Motor neuron (in vitro differentiated cells): ENCODE measurements at regions not wholly inside any gene's neighbourhood (a gene's known extent, or its start where the extent isn't known, plus 50 kb on each side); places are given as distances from the start of the nearest gene placed in this dataset.

Experiments used
- ATAC-seq, 8 experiments: fragments of 200-7000 bp; cut with Tn5 transposase; replicated peaks in 6 of 8; 2 replicates each; pipeline ENCODE4 v1.8.0; 2021; ENCODE audit warnings: mild to moderate bottlenecking in 8 of 8, moderate library complexity in 8 of 8
- H3K27ac ChIP-seq, 2 donors: fragments of 250-450 bp; sonication (Bioruptor Pico); 2 replicates each; pipeline ENCODE4 v1.9.0; 2021; ENCODE audit warnings: antibody characterized with exemption in 2 of 2, mild to moderate bottlenecking in 2 of 2, moderate library complexity in 1 of 2
- H3K4me1 ChIP-seq, 2 donors: fragments of 250-450 bp; sonication (Bioruptor Pico); replicated peaks in 1 of 2; 2 replicates each; pipeline ENCODE4 v1.6.1; 2021; ENCODE audit warnings: antibody characterized with exemption in 2 of 2, mild to moderate bottlenecking in 2 of 2, moderate library complexity in 1 of 2
- H3K4me3 ChIP-seq, 5 donors: fragments of 250-450 bp; sonication (Bioruptor Pico); 2 replicates each; pipeline ENCODE4 v1.9.0; 2021; ENCODE audit warnings: antibody characterized with exemption in 5 of 5, mild to moderate bottlenecking in 5 of 5, moderate library complexity in 4 of 5
- WGBS, 10 experiments: fragments of 450-650 bp; shearing (Covaris generic); methylation state at CpG; one replicate each; pipeline ENCODE4 v1.0.0; 2022; 5-methylcytosine and 5-hydroxymethylcytosine counted together
- in situ Hi-C, 9 experiments: fragments of 400-800 bp; cut with MboI; loops; one replicate each; pipeline ENCODE4 v1.15.0; 2021; ENCODE audit warnings: low sequenced_read_pairs in 9 of 9, low pct_unique_long_range_greater_than_20kb in 2 of 9; ENCODE audit not compliant: unreplicated experiment in 9 of 9

- ATAC-seq: no peak
- in situ Hi-C loops: no loop called here
- Histone ChIP-seq H3K27ac (no peak overlapping the region), H3K4me3 (no peak overlapping the region), H3K4me1 (peaks cover 20 to 21% of the 10 kb centered on the region in 2 donors)
- WGBS, 10 experiments: 0 to 100% (median 57%) methylated on average over 1 of the region's 1 CpG; no CpG with 5 or more reads in 3 of the 10 experiments
These were observed 97.1 kb upstream of the SRRM4 start for GRCh38 chr12:118884226-118884625.

GRCh38 chr12:118900993-118901392, 80.3 kb upstream of the SRRM4 start:
- 0 to 80% (median 35%) methylated on average over 1 of the region's 1 CpG for WGBS, 10 experiments
- in situ Hi-C loops: no loop called here
- H3K4me1 ChIP-seq: peaks cover 0 to 3% of the 10 kb centered on the region in 2 donors
- no peak for ATAC-seq
- H3K27ac ChIP-seq: no peak overlapping the region
- no peak overlapping the region for H3K4me3 ChIP-seq

- H3K4me1 ChIP-seq: peaks cover 0 to 19% of the 10 kb centered on the region in 2 donors
- H3K4me3 ChIP-seq: no peak overlapping the region
- WGBS, 10 experiments: 0 to 87% (median 68%) methylated on average over 1 to 8 of the region's 8 CpGs; no CpG with 5 or more reads in 1 of the 10 experiments
- no peak overlapping the region for H3K27ac ChIP-seq
- in situ Hi-C loops: no loop called here
- ATAC-seq: no peak
These were observed 72.5 kb upstream of the SRRM4 start for GRCh38 chr12:118908811-118909210.

- peak overlapping the region in 1 of 2 donors; percentile 26 for H3K27ac ChIP-seq
- H3K4me3 ChIP-seq: no peak overlapping the region
- 12 to 88% (median 61%) methylated on average over 2 to 9 of the region's 9 CpGs; no CpG with 5 or more reads in 2 of the 10 experiments for WGBS, 10 experiments
- ATAC-seq: peak in 5 of 8 experiments; percentile 28 to 87 (median 57)
- in situ Hi-C loops: no loop called here
- peaks cover 0 to 19% of the 10 kb centered on the region in 2 donors for H3K4me1 ChIP-seq
These were observed 68.6 kb upstream of the SRRM4 start for GRCh38 chr12:118912697-118913270.

- Histone ChIP-seq H3K4me3 (no peak overlapping the region), H3K4me1 (peaks cover 0 to 15% of the 10 kb centered on the region in 2 donors), H3K27ac (no peak overlapping the region)
- 0 to 83% (median 74%) methylated on average over 1 to 2 of the region's 2 CpGs; no CpG with 5 or more reads in 4 of the 10 experiments for WGBS, 10 experiments
- in situ Hi-C loops: no loop called here
- no peak for ATAC-seq
These were observed 59.6 kb upstream of the SRRM4 start for GRCh38 chr12:118921761-118922160.

GRCh38 chr12:118922405-118922804, 58.9 kb upstream of the SRRM4 start:
- ATAC-seq: no peak
- Histone ChIP-seq H3K27ac (no peak overlapping the region), H3K4me3 (no peak overlapping the region), H3K4me1 (peaks cover 0 to 15% of the 10 kb centered on the region in 2 donors)
- WGBS, 10 experiments: 0 to 60% (median 13%) methylated on average over 1 to 2 of the region's 2 CpGs; no CpG with 5 or more reads in 3 of the 10 experiments
- in situ Hi-C loops: no loop called here

GRCh38 chr12:118925407-118925806, 55.9 kb upstream of the SRRM4 start:
- H3K4me3 ChIP-seq: no peak overlapping the region
- H3K4me1 ChIP-seq: peaks cover 4 to 9% of the 10 kb centered on the region in 2 donors
- in situ Hi-C loops: no loop called here
- ATAC-seq: no peak
- H3K27ac ChIP-seq: no peak overlapping the region
- WGBS, 10 experiments: 0 to 83% (median 25%) methylated on average over 1 of the region's 1 CpG; no CpG with 5 or more reads in 4 of the 10 experiments

GRCh38 chr12:118925826-118926225, 55.5 kb upstream of the SRRM4 start:
- in situ Hi-C loops: no loop called here
- no peak overlapping the region for H3K4me3 ChIP-seq
- H3K4me1 ChIP-seq: peaks cover 4 to 9% of the 10 kb centered on the region in 2 donors
- WGBS, 10 experiments: 0 to 89% (median 49%) methylated on average over 1 to 3 of the region's 3 CpGs
- H3K27ac ChIP-seq: no peak overlapping the region
- no peak for ATAC-seq
